Bronchial epithelial cell (primary cell): ENCODE measurements at regions not wholly inside any gene's neighbourhood (a gene's known extent, or its start where the extent isn't known, plus 50 kb on each side); places are given as distances from the start of the nearest gene placed in this dataset.

Source experiments
- DNase-seq: peaks from one replicate; pipeline ENCODE4 v3.0.0-alpha.2; 2010; ENCODE audit warnings: low read depth
- FAIRE-seq: peaks from 2 replicates; lab custom pipeline; 2011; peaks lifted over from hg19 to GRCh38; lab: Jason Lieb, UNC
- H3K27me3 ChIP-seq: 2 replicates; pipeline ENCODE4 v1.5.1; 2011; ENCODE audit warnings: low read length; ENCODE audit not compliant: control insufficient read depth, insufficient read depth
- H3K36me3 ChIP-seq: 2 replicates; pipeline ENCODE4 v1.5.1; 2011; ENCODE audit warnings: low read length; ENCODE audit not compliant: control insufficient read depth, insufficient read depth
- H3K4me3 ChIP-seq: 2 replicates; pipeline ENCODE4 v1.5.1; 2011; ENCODE audit warnings: mild to moderate bottlenecking, low read depth, low read length, control low read depth
- TF ChIP-seq, protein P1 (sequence below): IDR thresholded peaks from 2 replicates; pipeline ENCODE4 v1.5.1; 2011; ENCODE audit warnings: mild to moderate bottlenecking, moderate library complexity, low read length, control low read depth, inconsistent platforms; ENCODE audit not compliant: insufficient read depth, severe bottlenecking

DNA sequence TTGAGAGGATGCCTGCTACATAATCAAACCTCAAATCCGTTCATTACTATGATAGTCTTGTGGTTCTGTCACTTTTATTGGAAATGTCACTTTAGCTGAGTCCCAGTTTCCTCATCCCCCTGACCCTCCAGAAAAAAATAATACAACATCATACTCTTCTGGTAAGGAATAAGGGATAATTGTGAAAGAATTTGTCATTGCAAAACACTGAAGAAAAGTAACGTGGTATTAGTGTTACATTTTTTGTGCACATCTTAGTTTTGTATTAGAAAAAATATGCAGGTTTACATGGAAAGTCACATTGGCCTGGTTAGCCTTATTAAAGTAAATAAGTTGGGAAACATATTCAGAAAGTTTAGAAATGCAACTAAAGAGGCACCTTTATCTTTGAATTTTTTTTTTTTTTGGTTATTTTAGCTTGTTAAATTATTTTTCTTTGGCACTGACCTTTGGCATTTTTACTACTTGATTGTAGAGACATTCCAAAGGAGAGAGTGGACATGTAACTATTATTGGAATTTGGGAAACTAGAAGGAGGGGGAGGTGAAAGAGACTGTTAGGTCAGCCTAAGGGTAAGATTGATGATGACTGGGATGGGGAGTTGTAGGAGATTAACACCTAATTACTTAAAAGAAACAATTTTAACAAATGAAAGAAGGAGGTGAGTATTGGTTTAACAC lies 462.2 kb upstream of the RARB start:
- FAIRE-seq, result no peak
- H3K4me3 ChIP-seq, result no peak overlapping the region
- H3K27me3 ChIP-seq, result no peaks in the 10 kb centered on the region
- no peak for DNase-seq
- H3K36me3 ChIP-seq, result no peaks in the 10 kb centered on the region
- TF ChIP-seq, protein P1, sequence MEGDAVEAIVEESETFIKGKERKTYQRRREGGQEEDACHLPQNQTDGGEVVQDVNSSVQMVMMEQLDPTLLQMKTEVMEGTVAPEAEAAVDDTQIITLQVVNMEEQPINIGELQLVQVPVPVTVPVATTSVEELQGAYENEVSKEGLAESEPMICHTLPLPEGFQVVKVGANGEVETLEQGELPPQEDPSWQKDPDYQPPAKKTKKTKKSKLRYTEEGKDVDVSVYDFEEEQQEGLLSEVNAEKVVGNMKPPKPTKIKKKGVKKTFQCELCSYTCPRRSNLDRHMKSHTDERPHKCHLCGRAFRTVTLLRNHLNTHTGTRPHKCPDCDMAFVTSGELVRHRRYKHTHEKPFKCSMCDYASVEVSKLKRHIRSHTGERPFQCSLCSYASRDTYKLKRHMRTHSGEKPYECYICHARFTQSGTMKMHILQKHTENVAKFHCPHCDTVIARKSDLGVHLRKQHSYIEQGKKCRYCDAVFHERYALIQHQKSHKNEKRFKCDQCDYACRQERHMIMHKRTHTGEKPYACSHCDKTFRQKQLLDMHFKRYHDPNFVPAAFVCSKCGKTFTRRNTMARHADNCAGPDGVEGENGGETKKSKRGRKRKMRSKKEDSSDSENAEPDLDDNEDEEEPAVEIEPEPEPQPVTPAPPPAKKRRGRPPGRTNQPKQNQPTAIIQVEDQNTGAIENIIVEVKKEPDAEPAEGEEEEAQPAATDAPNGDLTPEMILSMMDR, result no peak

DNA sequence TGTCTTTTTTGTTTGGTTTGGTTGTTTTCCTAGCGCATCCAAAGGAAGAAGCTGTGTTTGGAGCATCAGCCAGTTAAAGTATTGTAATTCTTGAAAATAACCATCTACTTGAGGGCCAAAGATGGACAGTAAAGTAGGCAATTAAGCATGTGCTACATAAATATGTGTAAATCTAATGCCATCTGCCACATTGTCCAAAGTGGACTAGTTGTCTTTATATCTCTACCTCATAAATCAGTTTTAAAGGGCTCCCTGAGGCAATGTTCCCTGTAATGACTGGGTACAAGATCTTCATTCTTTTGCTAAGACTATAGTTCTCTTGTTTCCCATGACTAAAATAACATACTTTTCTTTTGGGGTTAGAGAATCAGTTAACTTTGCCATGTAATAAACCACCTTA lies 460.0 kb upstream of the RARB start:
- Histone ChIP-seq H3K27me3 (no peaks in the 10 kb centered on the region), H3K4me3 (no peak overlapping the region), H3K36me3 (no peaks in the 10 kb centered on the region)
- no peak for DNase-seq
- no peak for FAIRE-seq
- TF ChIP-seq, protein P1, result no peak

DNA sequence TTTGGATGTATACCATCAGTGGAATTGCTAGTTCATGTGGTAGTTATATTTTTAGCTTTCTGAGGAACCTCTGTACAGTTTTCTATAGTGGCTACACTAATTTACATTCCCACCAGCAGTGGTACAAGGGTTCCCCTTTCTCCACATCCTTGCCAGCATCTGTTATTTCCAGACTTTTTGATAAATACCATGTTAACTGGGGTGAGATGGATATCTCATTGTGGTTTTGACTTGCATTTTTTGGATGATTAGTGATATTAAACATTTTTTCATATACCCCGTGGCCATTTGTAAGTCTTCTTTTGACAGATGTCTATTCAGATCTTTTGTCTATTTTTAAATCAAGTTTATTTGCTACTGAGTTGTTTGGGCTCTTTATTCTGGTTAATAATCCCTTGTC lies 455.6 kb upstream of the RARB start:
- DNase-seq, result no peak
- no peak overlapping the region for H3K4me3 ChIP-seq
- FAIRE-seq, result no peak
- no peaks in the 10 kb centered on the region for H3K36me3 ChIP-seq
- TF ChIP-seq, protein P1, result no peak
- H3K27me3 ChIP-seq, result no peaks in the 10 kb centered on the region

DNA sequence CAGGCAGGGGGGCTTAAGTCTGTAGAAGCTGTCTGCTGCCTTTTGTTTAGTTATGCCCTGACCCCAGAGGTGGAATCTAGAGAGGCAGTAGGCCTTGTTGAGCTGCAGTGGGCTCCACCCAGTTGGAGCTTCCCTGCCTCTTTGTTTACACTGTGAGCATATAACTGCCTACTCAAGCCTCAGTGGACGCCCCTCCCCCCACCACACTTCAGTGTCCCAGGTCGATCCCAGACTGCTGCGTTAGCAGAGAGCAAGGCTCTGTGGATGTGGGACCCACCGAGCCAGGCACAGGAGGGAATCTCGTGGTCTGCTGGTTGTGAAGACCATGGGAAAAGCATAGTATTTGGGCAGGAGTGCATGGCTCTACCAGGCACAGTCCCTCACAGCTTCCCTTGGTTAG lies 446.8 kb upstream of the RARB start:
- FAIRE-seq (no peak), DNase-seq (no peak)
- no peaks in the 10 kb centered on the region for H3K27me3 ChIP-seq
- H3K4me3 ChIP-seq, result no peak overlapping the region
- no peaks in the 10 kb centered on the region for H3K36me3 ChIP-seq
- TF ChIP-seq, protein P1, result no peak

DNA sequence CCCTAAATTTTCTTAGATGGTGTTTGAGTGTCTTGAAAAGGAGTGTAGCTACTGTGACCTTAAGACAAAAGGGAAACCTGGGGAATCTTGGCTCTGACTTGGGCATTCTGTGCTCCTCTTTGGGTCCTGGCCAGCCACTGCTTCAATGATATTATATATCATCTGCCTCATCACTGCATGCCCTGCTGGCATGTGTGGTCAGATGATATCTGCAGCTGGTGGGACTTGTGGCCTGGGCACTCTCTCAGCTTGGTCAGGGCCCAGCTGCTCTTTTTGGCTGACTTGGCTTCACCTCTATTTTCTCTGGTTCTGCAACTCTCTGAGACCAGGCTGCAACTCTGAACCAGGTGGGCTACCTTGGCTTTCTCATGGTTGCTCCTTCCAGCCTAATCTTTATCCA lies 446.1 kb upstream of the RARB start:
- no peaks in the 10 kb centered on the region for H3K27me3 ChIP-seq
- H3K36me3 ChIP-seq, result no peaks in the 10 kb centered on the region
- H3K4me3 ChIP-seq, result no peak overlapping the region
- DNase-seq (no peak), FAIRE-seq (no peak)
- TF ChIP-seq, protein P1, result no peak

DNA sequence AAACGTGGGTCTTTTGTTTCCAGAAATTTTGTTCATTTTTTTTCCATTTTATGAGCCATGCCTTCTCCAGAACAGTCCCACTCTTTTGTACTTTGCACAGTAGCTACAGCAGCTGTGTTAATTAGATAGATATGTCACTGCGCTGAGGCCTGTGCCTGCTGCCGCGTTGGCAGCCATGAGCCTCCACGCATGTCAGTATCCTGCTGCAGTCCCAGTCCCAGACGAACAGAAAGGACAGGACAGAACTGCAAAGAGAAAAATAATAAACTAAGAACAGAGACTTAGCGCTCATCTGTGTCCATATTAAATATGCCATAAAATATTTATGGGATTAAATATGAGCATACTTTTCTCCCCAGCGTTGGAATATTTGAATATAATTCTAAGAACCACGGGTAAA lies 442.4 kb upstream of the RARB start:
- FAIRE-seq (no peak), DNase-seq (no peak)
- Histone ChIP-seq H3K4me3 (no peak overlapping the region), H3K36me3 (no peaks in the 10 kb centered on the region), H3K27me3 (no peaks in the 10 kb centered on the region)
- TF ChIP-seq, protein P1, result no peak
